HL-60/S4 treated with retinoic acid at 250 ng/mL for 4 days and 3 days (cell line): ENCODE measurements at regions not wholly inside any gene's neighbourhood (a gene's known extent, or its start where the extent isn't known, plus 50 kb on each side); places are given as distances from the start of the nearest gene placed in this dataset.

ENCODE experiments used
- in situ Hi-C: fragments of 300-500 bp; cut with MboI; formaldehyde crosslinking; loops from 2 replicates; pipeline ENCODE4 v1.7.0; 2022; ENCODE audit warnings: low sequenced_read_pairs

DNA sequence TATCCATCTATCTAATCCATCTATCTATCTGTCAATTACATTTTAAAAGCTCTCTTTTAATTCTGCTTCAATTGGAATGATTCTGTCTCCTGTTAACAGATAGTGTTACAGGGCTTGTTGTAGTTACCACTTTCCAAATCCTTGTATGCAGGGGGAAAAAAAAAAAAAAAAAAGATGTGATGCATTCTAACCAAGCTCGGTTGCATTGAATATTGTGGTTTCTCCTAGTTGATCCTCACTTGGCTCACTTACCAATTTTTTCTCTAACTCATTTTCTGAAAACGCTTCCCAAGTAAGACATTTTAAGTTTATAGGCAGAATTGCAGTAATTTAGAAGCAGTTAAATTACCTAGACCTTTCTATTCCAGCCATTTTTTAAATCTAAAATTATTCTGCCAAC is 327.9 kb upstream of the PITX2 start:
- in situ Hi-C loops: no loop called here

DNA sequence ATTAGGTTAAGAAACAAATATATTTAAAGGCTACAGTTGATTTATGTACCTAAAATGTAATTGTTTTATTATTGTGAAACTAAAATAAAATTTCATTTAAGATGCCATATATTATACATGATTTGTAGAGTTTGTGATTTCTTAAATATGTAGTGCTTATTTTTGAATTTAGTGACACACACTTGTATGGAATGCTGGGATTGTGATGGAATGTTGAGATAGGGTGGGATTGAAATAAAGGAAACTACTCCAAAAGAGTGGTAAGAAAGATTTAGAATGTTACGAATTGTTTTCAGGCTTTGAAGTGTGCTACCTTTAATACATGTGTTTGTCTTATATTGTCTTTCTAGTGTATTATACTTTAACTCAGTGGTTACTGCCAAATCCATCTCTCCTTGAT is 330.3 kb upstream of the PITX2 start:
- in situ Hi-C loops: no loop called here

DNA sequence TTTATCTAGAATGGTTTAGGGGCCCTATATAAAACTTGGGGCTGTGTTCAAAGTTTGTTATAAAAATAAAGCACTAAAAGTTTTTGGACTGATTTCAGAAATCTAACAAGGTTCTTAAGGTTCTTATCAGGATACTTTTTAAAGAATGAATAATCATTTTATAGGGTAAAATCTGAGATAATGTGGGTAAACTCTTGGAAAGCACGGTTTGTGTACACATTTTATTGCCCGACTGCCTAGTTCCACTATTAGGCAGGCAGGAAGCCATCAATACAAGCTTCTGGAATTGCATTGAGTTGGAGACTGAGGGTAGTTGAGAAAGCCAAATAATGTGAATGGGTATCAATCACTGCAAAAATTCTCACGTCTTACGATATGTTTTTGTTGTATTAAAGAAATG is 331.0 kb upstream of the PITX2 start:
- in situ Hi-C loops: no loop called here

DNA sequence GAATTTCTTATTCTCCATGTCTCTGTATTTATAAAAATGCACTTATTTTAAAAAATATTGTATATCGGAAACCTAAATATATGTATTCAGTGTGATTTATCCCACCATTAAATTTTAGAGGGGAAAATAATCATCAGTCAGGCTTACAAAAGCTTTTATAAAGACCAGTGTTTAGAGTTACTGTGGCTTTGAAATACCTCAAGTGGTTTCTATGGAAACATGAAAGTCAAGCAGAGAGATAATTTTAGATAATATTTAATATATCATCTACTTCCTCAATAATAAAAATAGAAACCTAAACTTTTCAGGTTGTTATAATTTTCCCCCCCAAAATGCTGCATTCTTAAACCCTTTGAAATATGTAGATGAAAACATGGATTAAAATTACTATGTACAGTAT is 332.9 kb upstream of the PITX2 start:
- in situ Hi-C loops: no loop called here

DNA sequence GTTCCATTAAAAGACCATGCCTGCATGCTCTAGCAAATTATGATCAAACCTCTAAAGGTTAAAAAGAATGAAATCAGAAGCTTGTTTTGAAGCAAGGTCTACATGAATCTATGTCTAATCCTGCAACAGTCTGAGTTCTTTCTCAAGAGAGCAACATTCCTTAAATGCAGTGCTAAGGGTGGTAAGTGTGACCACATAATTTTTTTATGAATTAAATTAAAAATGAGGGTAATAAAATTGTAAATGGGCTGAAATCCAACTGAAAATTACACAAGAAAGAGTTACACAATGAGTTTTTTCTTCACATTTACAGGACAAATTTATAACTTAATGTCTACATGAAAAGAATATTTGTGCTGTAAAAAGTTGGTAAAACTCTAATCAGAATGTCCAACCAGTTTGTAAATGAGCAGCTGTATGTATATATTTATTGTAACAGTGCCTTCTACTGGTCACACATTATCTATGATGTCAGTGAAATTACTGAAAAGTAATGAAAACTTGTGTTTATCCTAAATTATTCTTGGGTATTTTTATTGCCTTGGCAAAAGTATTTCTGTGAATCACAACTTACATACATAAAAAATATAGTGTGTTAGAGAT is 336.3 kb upstream of the PITX2 start:
- in situ Hi-C loops: no loop called here

DNA sequence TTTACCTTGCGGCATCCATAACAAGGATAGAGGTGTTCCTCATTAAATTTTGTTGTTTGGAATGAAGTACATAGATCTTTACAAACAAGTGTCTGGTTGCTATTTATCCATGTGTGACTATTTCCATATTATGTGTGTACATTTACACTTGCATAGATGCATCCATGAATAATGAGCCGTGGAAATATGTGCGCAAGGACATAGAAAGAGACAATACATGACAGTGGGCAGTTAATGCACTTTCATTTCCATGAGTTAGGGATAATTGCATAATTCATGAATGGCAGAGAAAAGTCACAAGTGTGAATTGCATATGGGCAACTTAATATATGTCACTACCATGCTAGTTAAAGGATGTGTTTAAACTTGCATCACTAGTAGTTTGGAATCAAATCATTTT is 338.2 kb upstream of the PITX2 start:
- in situ Hi-C loops: no loop called here

DNA sequence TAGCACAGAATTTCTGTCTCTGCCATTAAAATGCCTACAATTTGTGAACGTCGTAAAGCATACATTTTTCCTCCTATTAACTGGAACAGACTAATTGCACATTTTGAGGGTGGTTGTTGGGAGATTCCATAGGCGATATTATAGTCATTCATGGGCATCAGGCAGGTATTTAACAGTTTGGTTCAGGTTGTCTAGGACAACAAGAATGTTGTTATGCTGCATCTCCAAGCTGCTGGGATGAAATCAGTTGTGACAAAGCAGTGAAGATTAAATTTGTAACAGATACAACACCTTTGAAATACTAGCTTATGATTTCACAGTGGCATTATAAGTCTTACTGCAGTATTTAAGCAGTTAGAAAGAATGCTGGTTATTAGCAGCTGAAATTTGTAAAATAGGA is 339.7 kb upstream of the PITX2 start:
- in situ Hi-C loops: no loop called here

DNA sequence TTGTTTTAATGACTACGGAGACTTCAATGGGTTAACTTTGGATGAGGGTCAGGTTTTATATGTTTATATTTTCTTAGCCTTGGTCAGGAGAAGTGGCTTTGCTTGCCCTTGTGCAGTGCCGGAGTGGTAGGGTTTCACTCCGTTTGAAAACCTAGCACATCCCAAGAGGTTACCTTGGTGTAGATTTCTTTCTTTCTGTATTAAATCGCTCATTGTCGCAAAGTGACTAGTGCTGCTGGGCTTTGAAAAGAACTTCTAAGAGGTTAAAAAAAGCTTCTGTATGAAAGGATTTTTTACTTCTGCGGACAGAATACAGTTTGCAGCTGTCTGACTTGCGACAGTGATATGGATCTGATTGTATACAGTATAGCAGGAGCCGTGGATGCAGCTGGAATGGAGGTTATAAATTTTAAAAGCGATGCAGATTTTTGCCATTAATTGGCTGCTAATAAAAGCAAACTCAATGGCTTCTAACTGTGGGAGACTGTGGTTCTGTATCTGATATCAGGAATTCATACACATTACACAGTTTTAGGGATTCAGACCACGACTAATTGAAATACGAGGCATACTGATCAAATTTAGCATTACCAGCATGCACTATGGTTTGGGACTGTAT is 340.9 kb upstream of the PITX2 start:
- in situ Hi-C loops: no loop called here

DNA sequence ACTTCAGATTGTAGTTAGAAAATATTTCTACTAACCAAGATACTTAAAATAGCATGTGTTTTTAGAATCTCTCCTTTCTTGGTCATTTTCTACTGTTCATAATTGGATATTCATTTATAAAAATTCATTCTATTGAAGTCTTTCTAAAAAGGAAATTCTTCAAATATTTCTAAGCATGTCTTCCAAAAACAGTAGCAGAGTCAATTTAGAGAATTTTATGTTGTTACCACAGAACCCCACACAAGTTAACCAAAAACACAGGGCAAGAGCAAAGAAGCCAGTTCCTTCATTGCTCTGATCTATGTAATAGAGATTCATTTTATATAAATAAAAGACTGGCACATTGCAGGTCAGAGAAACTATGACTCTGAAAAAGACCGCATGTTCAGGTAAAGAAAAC is 345.1 kb upstream of the PITX2 start:
- in situ Hi-C loops: no loop called here

DNA sequence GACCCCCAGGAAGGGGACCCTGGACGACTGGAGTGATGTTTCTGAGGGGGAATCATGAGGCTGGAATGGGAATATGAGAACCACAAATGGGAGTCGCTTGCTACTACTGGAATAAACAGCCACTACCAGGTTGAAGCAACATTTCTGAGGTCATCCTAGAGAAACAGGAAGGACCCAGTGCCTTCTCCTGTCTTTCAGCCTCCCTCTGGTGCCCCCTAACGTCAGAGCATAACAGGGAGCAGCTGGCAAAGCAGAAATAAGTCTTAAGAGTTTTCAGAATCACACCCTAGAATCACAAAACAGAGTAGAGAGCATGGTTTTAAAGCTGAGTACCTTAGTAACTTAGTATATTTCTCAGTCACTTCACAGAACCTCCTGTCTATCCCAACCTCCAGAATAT is 347.8 kb upstream of the PITX2 start:
- in situ Hi-C loops: no loop called here

DNA sequence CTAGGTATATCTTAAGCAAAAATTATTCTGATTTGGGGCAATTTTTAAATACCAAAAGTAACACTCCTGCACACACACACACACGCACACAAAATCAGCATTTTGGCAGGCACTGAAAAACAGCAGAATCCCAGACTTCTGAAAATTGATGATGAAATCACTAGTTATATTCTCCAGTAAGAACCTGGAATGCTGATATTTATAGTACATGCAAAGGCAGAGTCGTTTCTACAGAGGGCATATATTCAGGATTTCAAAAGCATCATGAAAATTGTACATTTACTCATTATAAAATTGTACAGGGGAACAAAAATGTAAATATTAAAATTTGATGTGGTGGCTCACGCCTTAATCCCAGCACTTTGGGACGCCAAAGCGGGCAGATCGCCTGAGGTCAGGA is 352.5 kb upstream of the PITX2 start:
- in situ Hi-C loops: no loop called here

DNA sequence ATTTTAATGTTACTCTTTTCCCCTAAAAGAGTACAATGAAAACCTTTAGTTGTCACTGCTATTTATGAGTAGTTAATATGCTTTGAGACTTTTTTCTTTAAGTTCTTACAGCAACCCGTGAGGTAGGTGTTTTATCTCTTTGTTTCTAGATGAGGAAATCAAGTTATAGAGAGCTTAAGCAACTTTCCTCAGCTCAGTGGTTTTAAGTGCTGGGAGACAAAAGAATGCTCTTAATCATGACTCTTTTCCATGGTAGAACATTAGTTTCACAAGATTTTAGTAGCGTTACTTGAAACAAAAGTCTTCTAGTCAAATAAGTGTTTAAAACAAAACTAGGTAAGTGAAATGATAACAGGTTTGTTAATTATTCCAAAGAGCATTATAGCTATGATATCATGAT is 354.7 kb upstream of the PITX2 start:
- in situ Hi-C loops: no loop called here

DNA sequence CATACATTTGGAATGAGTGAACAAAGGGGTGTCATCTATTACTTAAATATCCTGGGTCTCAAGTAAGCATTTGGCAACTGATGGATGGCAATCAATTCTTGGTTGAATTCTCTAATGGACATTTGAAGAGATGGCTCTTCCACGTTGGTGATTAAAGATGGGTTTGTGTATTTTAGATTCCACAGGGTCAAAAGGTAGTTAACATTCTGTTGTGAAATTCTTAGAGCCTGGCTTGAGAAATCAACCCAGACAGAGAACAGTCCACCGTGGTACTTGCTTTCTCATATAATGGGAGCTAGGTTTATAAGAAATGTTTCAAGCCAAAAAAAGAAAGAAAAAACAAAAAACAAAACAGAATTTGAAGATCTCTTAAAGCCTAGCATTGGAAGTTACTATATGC is 355.9 kb upstream of the PITX2 start:
- in situ Hi-C loops: no loop called here

DNA sequence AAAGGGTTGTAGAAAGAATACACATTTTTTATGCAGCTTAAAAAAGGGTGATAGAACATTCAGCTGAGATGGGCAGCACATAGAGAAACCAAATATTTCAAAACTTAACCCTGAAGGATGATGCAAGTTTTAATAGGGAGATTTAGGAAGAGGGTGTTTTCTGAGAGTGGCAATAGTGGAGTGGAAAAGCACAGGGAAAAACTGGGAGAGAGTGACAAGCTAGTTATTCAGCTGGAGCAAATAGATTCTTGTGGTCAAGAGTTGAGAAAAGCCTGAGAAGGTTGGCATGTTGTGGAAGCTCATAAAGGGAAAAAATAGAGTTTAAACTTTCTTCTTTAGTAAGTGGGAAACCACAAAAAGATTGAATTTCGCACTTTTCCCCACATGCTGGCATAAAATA is 359.6 kb upstream of the PITX2 start:
- in situ Hi-C loops: no loop called here

DNA sequence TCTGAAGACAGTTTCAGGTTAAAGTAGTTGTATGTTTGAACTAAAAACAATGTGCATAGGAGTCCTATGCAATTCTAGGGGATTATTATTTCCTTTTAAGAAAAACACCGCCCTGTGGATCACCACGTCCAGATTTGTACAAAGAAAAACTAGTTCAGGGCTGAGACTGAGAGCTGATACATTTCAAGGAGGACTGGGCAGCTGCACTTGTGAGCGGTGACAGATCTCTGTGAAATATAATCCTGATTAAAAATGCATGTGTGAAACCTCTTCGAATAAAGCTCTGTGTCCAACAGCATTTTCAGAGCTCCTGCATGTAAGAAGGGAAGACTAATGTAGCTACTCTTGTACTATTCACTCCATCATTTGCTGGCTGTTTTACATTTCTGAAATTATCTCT is 365.8 kb upstream of the PITX2 start:
- in situ Hi-C loops: no loop called here

DNA sequence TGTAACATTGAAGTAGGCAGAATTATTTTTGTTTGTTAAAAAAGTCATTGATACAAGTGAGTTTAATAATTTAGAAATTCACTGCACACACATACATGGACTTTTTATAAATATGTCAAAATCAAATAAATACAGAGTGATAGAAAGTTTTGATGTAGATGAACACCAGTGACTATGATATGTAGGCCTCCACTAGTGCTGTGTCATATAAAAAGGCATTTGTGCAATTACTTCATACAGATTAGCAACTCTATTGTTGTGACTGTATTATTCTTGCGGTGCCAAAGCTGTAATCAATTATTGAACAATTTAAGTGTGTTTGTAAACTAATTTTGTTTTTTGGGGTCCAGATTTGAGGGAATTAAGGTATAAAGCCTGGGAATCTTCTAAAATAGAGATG is 366.2 kb upstream of the PITX2 start:
- in situ Hi-C loops: no loop called here

DNA sequence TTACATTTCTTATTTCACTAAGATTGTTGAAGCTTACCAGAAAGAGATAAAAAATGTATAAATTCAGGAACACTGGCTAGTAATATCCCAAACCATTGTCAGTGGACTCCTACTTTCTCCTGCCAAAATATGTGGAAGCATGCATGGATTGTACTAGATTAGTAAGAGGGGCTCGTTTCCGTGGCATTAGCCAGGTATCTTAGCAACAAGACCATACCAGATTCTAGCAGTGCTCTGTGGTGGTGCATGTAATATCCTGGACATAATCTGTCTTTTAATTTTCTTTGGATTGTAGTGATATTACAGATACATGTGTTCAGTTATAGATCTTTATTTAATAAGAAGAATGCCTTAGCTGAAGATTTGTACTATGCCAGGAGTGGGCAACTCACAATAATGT is 371.9 kb upstream of the PITX2 start:
- in situ Hi-C loops: no loop called here

DNA sequence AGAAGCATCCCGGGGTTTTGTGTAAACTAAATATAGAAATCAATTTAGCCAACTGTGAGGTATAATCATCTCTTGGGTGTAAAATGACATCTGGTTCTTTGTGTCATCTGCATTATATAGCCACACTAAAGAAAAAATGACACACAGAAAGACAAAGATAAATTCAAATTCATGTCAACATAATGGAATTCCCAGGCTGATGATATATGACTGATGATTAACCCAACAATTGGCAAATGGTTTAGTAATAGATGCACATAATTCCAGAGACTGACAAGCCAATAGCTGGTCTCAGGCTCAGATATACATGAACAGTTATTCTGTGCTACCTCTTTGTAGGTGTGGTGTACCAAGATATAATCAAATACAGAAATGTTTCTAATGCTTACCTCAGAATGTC is 375.4 kb upstream of the PITX2 start:
- in situ Hi-C loops: no loop called here

DNA sequence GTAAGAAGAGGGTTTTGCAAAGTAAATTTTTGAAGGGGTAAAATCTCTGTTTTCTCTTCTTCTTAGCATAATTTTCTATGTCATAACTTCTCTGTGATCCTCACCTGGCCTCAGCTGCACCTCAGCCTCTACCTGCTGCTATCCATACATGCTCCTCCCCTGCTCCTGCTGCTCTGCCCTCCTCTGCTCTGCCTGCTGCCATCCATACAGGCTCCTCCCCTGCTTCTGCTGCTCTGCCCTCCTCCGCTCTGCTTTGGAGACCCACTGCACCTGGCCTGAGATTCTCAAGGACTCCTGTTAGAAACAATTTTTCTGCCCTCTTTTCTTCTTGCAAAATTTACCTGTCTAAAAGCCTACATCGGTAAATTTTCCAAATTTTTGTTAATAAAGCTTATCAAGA is 388.6 kb upstream of the PITX2 start:
- in situ Hi-C loops: no loop called here

DNA sequence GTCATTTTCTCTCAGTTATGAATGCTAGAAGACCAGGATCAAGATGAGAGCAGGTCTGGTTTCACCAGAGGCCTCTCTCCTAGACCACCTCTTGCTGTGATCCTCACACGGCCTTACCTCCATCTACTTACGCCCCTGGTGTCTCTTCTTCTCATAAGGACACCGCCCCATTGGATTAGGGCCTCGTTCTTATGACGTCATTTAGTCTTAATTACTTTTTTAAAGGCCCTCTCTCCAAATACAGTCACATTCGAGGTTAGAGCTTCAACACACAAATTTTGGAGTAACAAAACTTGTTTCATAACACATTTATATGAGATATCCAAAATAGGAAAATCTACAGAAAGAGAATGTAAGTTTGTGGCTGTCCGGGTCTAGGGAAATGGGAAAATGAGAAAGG is 391.0 kb upstream of the PITX2 start:
- in situ Hi-C loops: no loop called here

DNA sequence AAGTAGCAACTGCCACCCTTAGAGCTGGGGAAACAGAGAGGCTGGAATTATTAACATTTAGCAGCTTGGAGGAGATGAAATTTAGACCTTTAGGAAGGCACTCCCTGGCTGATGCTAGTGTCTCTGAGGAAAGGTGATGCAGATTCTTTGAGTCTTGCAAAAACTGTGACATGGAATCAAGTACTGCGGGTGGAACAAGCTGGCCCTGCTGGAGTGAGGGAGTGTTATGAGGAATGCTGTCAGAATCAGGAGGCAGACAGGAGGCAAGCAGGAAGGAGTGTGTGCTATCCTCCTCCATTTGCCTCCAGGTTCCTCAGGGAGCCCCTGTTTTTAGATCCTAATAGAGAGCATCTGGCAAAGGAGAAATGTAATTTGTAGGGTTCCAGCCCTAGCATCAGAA is 391.7 kb upstream of the PITX2 start:
- in situ Hi-C loops: no loop called here

DNA sequence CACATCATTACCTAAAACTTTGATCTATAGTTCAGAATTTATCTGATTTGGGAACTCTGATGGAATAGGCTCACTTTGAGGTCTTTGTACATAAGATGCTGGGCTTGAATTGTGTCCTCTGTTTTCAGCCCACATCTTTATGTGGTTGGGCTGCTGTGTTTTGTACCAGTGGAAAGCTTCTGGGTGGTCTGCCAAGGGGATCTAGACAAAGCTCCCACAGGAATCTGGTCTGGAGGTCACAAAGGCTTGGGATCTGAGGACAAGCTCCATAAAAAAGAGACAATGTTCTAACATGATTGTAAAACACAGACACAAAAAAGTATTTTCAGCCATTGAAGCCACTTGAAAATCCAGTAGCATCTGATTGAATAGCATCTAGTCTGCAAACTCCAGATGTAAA is 393.5 kb upstream of the PITX2 start:
- in situ Hi-C loops: no loop called here

DNA sequence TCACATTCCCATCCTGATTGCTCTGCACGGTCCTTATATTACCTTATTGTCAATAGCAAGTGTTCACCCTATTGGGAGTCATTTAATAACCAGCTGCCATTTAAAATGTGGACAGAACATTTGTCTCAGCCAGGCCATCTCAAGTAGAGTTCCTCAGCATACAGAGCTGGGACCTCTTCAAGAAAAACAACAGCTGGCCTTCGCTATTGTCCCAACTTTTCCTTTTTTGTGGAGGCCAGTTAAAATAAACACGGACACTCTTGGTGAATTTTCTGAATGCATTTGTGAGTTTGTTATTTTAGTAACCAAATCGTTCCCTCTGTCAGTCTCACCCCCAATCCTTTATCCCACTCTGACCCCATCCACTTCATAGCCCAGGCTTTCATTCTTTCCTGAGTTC is 395.3 kb upstream of the PITX2 start:
- in situ Hi-C loops: no loop called here
